ENCODE measurements at regions not wholly inside any gene's neighbourhood (a gene's known extent, or its start where the extent isn't known, plus 50 kb on each side); places are given as distances from the start of the nearest gene placed in this dataset.

DNA sequence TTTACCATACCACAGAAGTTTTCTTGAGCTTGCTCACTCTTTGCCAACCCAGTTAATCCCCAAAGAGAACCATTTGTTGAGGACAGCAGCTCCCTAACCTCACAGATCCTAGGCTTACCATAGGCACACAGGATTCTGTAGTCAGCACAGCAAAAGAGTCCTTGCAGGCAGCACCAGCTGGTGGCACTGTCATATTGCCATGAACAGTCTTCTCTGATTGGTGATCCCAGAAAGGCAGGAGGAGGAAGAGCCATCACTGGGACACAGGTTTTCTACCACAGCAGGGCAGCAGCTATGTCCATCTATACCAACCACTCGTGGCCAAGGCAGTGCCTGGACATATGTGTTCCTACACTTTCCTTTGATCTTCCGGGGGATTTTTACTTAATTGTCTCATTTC, 297.1 kb upstream of the CD180 start:
- H3K27ac ChIP-seq, result peak overlapping the region; percentile 3; the same call in 1 of the 2 replicates
- TF ChIP-seq, protein P1, sequence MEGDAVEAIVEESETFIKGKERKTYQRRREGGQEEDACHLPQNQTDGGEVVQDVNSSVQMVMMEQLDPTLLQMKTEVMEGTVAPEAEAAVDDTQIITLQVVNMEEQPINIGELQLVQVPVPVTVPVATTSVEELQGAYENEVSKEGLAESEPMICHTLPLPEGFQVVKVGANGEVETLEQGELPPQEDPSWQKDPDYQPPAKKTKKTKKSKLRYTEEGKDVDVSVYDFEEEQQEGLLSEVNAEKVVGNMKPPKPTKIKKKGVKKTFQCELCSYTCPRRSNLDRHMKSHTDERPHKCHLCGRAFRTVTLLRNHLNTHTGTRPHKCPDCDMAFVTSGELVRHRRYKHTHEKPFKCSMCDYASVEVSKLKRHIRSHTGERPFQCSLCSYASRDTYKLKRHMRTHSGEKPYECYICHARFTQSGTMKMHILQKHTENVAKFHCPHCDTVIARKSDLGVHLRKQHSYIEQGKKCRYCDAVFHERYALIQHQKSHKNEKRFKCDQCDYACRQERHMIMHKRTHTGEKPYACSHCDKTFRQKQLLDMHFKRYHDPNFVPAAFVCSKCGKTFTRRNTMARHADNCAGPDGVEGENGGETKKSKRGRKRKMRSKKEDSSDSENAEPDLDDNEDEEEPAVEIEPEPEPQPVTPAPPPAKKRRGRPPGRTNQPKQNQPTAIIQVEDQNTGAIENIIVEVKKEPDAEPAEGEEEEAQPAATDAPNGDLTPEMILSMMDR (conservative IDR thresholded peaks at IDR 0.05), result peak; percentile 72

- TF ChIP-seq, protein P1 (conservative IDR thresholded peaks at IDR 0.05), result no peak
- no peak overlapping the region for H3K27ac ChIP-seq
Measured at GRCh38 chr5:67490543-67491321, 294.1 kb upstream of the CD180 start.

GRCh38 chr5:67488885-67489284, 292.3 kb upstream of the CD180 start:
- TF ChIP-seq, protein P1 (conservative IDR thresholded peaks at IDR 0.05), result no peak
- H3K27ac ChIP-seq, result no peak overlapping the region

- TF ChIP-seq, protein P1 (conservative IDR thresholded peaks at IDR 0.05), result no peak
Measured at GRCh38 chr5:67487862-67488261, 291.3 kb upstream of the CD180 start.

DNA sequence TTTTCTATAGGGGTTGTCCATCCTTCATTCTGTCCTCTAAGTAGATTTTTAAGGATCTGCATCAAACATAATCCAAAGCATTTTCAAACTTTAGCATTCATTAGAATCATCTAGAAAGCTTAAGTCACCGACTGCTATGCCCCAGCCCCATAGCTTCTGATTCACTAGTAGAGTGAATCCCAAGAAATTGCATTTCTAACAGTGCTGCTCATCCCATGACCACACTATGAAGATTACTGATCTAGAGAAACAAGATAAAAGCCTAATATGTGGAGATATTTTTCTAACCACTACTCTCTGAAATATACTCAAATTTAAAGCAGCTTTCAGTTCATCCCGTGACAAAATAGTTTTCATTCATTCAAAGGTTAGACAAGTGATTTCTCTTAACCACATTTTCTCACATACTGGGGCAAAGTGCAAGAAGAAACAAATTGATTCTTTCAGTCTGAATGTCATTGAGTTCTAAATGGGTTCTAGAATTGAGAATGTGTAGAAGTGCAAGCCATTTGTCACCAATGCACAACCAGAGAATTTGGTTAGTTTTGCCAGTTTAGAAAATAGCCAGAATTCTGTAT, 286.9 kb upstream of the CD180 start:
- TF ChIP-seq, protein P1 (conservative IDR thresholded peaks at IDR 0.05), result no peak
- H3K27ac ChIP-seq, result no peak overlapping the region

More at GRCh38 chr5:67487862-67488261, 291.3 kb upstream of the CD180 start:
- H3K27ac ChIP-seq, result no peak overlapping the region

GRCh38 chr5:67481362-67481761, 284.8 kb upstream of the CD180 start:
- no peak overlapping the region for H3K27ac ChIP-seq
- TF ChIP-seq, protein P1 (conservative IDR thresholded peaks at IDR 0.05), result no peak

- H3K27ac ChIP-seq, result no peak overlapping the region
- TF ChIP-seq, protein P1 (conservative IDR thresholded peaks at IDR 0.05), result no peak
Measured at GRCh38 chr5:67478337-67478736, 281.7 kb upstream of the CD180 start.

Data from VCaP (cell line).